A549 (cell line): ENCODE measurements at regions not wholly inside any gene's neighbourhood (a gene's known extent, or its start where the extent isn't known, plus 50 kb on each side); places are given as distances from the start of the nearest gene placed in this dataset.

ENCODE experiments used
- ATAC-seq, 2 experiments: fragments of 200-7000 bp in 1 of 2; fragments of >200 bp in 1 of 2; cut with Nextera tagmentation in 1 of 2; cut with Tn5 transposase in 1 of 2; 3 replicates each; pipeline versions ENCODE4 v1.8.0 to v1.9.1; 2018 to 2020; ENCODE audit warnings: mild to moderate bottlenecking in 1 of 2, moderate library complexity in 1 of 2
- CTCF ChIA-PET: fragments of 300-600 bp; sonication (Branson Sonifier 250); formaldehyde crosslinking; extraction: SDS; loops from one replicate; lab custom pipeline; 2021; ENCODE audit warnings: antibody characterized with exemption, inconsistent platforms; lab: Yijun Ruan, JAX
- POLR2A ChIA-PET: fragments of 350-600 bp; formaldehyde crosslinking; extraction: SDS; loops from one replicate; lab custom pipeline; 2021; ENCODE audit warnings: antibody characterized with exemption, inconsistent platforms; lab: Yijun Ruan, JAX
- DNase-seq, 2 experiments: peaks; one replicate each; pipeline versions ENCODE4 v3.0.0 to v3.0.0-alpha.2; 2011 to 2016; ENCODE audit warnings: low read depth in 1 of 2, low spot score in 1 of 2
- FAIRE-seq: peaks from 2 replicates; lab custom pipeline; 2011; peaks lifted over from hg19 to GRCh38; lab: Jason Lieb, UNC
- H3K27ac ChIP-seq, 2 experiments: fragments of >200 bp; sonication (Bioruptor Twin); formaldehyde crosslinking; 3 replicates each; pipeline ENCODE4 v1.5.1; 2016 to 2017
- H3K4me1 ChIP-seq: fragments of >200 bp; sonication (Bioruptor Twin); formaldehyde crosslinking; 3 replicates; pipeline ENCODE4 v1.6.1; 2016
- H3K4me2 ChIP-seq: fragments of >200 bp; sonication (Bioruptor Twin); formaldehyde crosslinking; 3 replicates; pipeline ENCODE4 v1.6.1; 2016
- H3K4me3 ChIP-seq: fragments of >200 bp; sonication (Bioruptor Twin); formaldehyde crosslinking; 3 replicates; pipeline ENCODE4 v1.5.1; 2016
- H3K9me3 ChIP-seq: fragments of >200 bp; sonication (Bioruptor Twin); formaldehyde crosslinking; 3 replicates; pipeline ENCODE4 v1.6.1; 2016
- ATOH8 ChIP-seq: fragments of 250-450 bp; sonication (Bioruptor Pico); IDR thresholded peaks from 2 replicates; pipeline ENCODE4 v1.5.0; 2020; ENCODE audit warnings: low read depth, mild to moderate bottlenecking, moderate library complexity
- BCL3 ChIP-seq: fragments of >200 bp; sonication (Bioruptor Twin); formaldehyde crosslinking; IDR thresholded peaks from 3 replicates; pipeline ENCODE4 v1.6.1; 2016
- BHLHE40 ChIP-seq: IDR thresholded peaks from 2 replicates; pipeline ENCODE4 v1.6.1; 2012; ENCODE audit warnings: low read depth, low read length, inconsistent platforms
- CBX2 ChIP-seq: fragments of 200-600 bp; sonication (generic); IDR thresholded peaks from 2 replicates; pipeline ENCODE4 v1.6.1; 2016; ENCODE audit warnings: low read depth, mild to moderate bottlenecking, borderline replicate concordance
- CHD2 ChIP-seq: fragments of 150-350 bp; IDR thresholded peaks from 2 replicates; pipeline ENCODE4 v1.6.1; 2014; ENCODE audit warnings: low read length; ENCODE audit not compliant: partially characterized antibody
- CHD4 ChIP-seq: fragments of 200-600 bp; sonication (generic); IDR thresholded peaks from 2 replicates; pipeline ENCODE4 v1.6.1; 2016; ENCODE audit warnings: antibody characterized with exemption, mild to moderate bottlenecking, borderline replicate concordance
- CTCF ChIP-seq: fragments of >200 bp; sonication (Bioruptor Twin); formaldehyde crosslinking; IDR thresholded peaks from 3 replicates; pipeline ENCODE4 v1.5.1; 2016
- E2F6 ChIP-seq: IDR thresholded peaks from 2 replicates; pipeline ENCODE4 v1.6.1; 2012; ENCODE audit warnings: low read depth, borderline replicate concordance
- EHF ChIP-seq: fragments of 250-450 bp; sonication (Bioruptor Pico); IDR thresholded peaks from 2 replicates; pipeline ENCODE4 v1.5.0; 2020; ENCODE audit warnings: mild to moderate bottlenecking
- ELK1 ChIP-seq: fragments of 150-350 bp; IDR thresholded peaks from 2 replicates; pipeline ENCODE4 v1.6.1; 2014; ENCODE audit warnings: low read depth, mild to moderate bottlenecking, low read length
- ESRRA ChIP-seq: fragments of 150-350 bp; IDR thresholded peaks from 2 replicates; pipeline ENCODE4 v1.6.1; 2014; ENCODE audit warnings: mild to moderate bottlenecking, low read length, borderline replicate concordance
- FOSB ChIP-seq: fragments of 250-450 bp; sonication (Bioruptor Pico); IDR thresholded peaks from 2 replicates; pipeline ENCODE4 v1.5.0; 2020; ENCODE audit warnings: mild to moderate bottlenecking, moderate library complexity
- FOSL2 ChIP-seq, 2 experiments: fragments of 450-650 bp in 1 of 2; fragments of >200 bp in 1 of 2; sonication (Bioruptor Twin) in 1 of 2; formaldehyde crosslinking; IDR thresholded peaks; 2 replicates each; pipeline versions ENCODE4 v1.5.0 to v1.6.1; 2016 to 2020; ENCODE audit warnings: mild to moderate bottlenecking in 1 of 2, moderate library complexity in 1 of 2
- HOXB13 ChIP-seq: fragments of 250-450 bp; sonication (Bioruptor Pico); IDR thresholded peaks from 2 replicates; pipeline ENCODE4 v1.5.0; 2020; ENCODE audit warnings: low read depth, mild to moderate bottlenecking, moderate library complexity
- JUNB ChIP-seq: fragments of >200 bp; sonication (Bioruptor Twin); formaldehyde crosslinking; IDR thresholded peaks from 2 replicates; pipeline ENCODE4 v1.6.1; 2016
- KDM5A ChIP-seq: fragments of 200-600 bp; sonication (generic); IDR thresholded peaks from 2 replicates; pipeline ENCODE4 v1.6.1; 2016; ENCODE audit warnings: antibody characterized with exemption, mild to moderate bottlenecking
- MAFK ChIP-seq: fragments of 450-650 bp; IDR thresholded peaks from 2 replicates; pipeline ENCODE4 v1.6.1; 2014; ENCODE audit not compliant: partially characterized antibody
- MAX ChIP-seq: IDR thresholded peaks from 2 replicates; pipeline ENCODE4 v1.6.1; 2012
- MYC ChIP-seq: IDR thresholded peaks from 2 replicates; pipeline ENCODE4 v1.6.1; 2012; ENCODE audit warnings: mild to moderate bottlenecking, inconsistent platforms, low read length, improper control_type of control experiment, borderline replicate concordance
- NFE2L2 ChIP-seq: fragments of 150-350 bp; conservative IDR thresholded peaks from 2 replicates; pipeline ENCODE4 v1.6.1; 2014; ENCODE audit warnings: low read length
- NR3C1 ChIP-seq: fragments of >200 bp; sonication (Bioruptor Twin); formaldehyde crosslinking; IDR thresholded peaks from 3 replicates; pipeline ENCODE4 v1.6.1; 2017
- POLR2A ChIP-seq: IDR thresholded peaks from 2 replicates; pipeline ENCODE4 v1.6.1; 2012; ENCODE audit warnings: mild to moderate bottlenecking, low read length
- RCOR1 ChIP-seq: fragments of 150-350 bp; IDR thresholded peaks from 2 replicates; pipeline ENCODE4 v1.6.1; 2014; ENCODE audit warnings: antibody characterized with exemption, low read length, low read depth
- RNF2 ChIP-seq: fragments of 200-600 bp; sonication (generic); IDR thresholded peaks from 2 replicates; pipeline ENCODE4 v1.6.1; 2016; ENCODE audit warnings: low read depth, mild to moderate bottlenecking, antibody characterized with exemption, moderate library complexity, borderline replicate concordance
- SMC3 ChIP-seq: fragments of >200 bp; sonication (Bioruptor Twin); formaldehyde crosslinking; IDR thresholded peaks from 3 replicates; pipeline ENCODE4 v1.6.1; 2018; ENCODE audit warnings: inconsistent platforms
- SREBF2 ChIP-seq: fragments of 450-650 bp; IDR thresholded peaks from 2 replicates; pipeline ENCODE4 v1.6.1; 2014; ENCODE audit warnings: mild to moderate bottlenecking, moderate library complexity
- ZNF302 ChIP-seq: fragments of 250-450 bp; sonication (Bioruptor Pico); IDR thresholded peaks from 2 replicates; pipeline ENCODE4 v1.9.0; 2021; ENCODE audit warnings: inconsistent platforms, mild to moderate bottlenecking, moderate library complexity
- ZSCAN20 ChIP-seq: fragments of 250-450 bp; sonication (Bioruptor Pico); IDR thresholded peaks from 2 replicates; pipeline ENCODE4 v1.8.0; 2022; ENCODE audit warnings: mild to moderate bottlenecking, moderate library complexity
- WGBS: methylation state at CpG from one replicate; pipeline ENCODE4 v1.1.6; 2017; ENCODE audit errors: missing lambda C conversion rate; 5-methylcytosine and 5-hydroxymethylcytosine counted together

- Histone ChIP-seq H3K4me2 (no peak overlapping the region), H3K27ac (no peak overlapping the region), H3K4me1 (no peaks in the 10 kb centered on the region), H3K9me3 (no peaks in the 10 kb centered on the region), H3K4me3 (no peak overlapping the region)
- no peak for TF ChIP-seq POLR2A
- TF ChIP-seq JUNB: no peak
- TF ChIP-seq NFE2L2: no peak
- TF ChIP-seq ELK1: no peak
- TF ChIP-seq SMC3: no peak
- no peak for TF ChIP-seq RCOR1
- no peak for TF ChIP-seq KDM5A
- TF ChIP-seq ZSCAN20 (CRISPR knock-in tag): no peak
- TF ChIP-seq ATOH8 (CRISPR knock-in tag): no peak
- no peak for TF ChIP-seq MAFK
- no peak for TF ChIP-seq FOSL2 (IDR thresholded peaks at IDR 0.05)
- TF ChIP-seq FOSL2 (CRISPR knock-in tag; IDR thresholded peaks at IDR 0.05): no peak
- no peak for TF ChIP-seq MAX
- no peak for TF ChIP-seq CHD2
- TF ChIP-seq MYC: no peak
- no peak for TF ChIP-seq RNF2
- no peak for TF ChIP-seq CTCF
- TF ChIP-seq NR3C1: no peak
- no peak for TF ChIP-seq HOXB13 (CRISPR knock-in tag)
- TF ChIP-seq ESRRA: no peak
- 87% methylated on average over 4 of the region's 4 CpGs for WGBS
- POLR2A ChIA-PET: no interaction called here
- CTCF ChIA-PET: no interaction called here
- FAIRE-seq (no peak), DNase-seq (no peak), ATAC-seq (no peak)
Measured at GRCh38 chr4:138344851-138345250, 102.7 kb upstream of the SLC7A11 start.

- Histone ChIP-seq H3K9me3 (no peaks in the 10 kb centered on the region), H3K4me3 (no peak overlapping the region), H3K4me1 (no peaks in the 10 kb centered on the region), H3K27ac (no peak overlapping the region), H3K4me2 (no peak overlapping the region)
- DNase-seq: no peak
- ChIA-PET CTCF (interaction anchor here (0.6 kb wide), 1 partner anchor 236 kb away, joined by 3 read pairs; no protein-coding TSS in a partner anchor), POLR2A (no interaction called here)
- ATAC-seq: no peak
- no peak for FAIRE-seq
- WGBS: 90% methylated on average over 1 of the region's 1 CpG
- no peak for TF ChIP-seq CHD4
- TF ChIP-seq EHF (CRISPR knock-in tag): no peak
- TF ChIP-seq FOSB (CRISPR knock-in tag): no peak
- TF ChIP-seq ESRRA: no peak
- TF ChIP-seq CHD2: no peak
- no peak for TF ChIP-seq E2F6
- no peak for TF ChIP-seq BHLHE40
- no peak for TF ChIP-seq CBX2
- TF ChIP-seq SREBF2: no peak
- no peak for TF ChIP-seq CTCF
- no peak for TF ChIP-seq BCL3
- no peak for TF ChIP-seq SMC3
- TF ChIP-seq KDM5A: no peak
- no peak for TF ChIP-seq MYC
- no peak for TF ChIP-seq ZNF302 (CRISPR knock-in tag)
Measured at GRCh38 chr4:138344054-138344453, 101.9 kb upstream of the SLC7A11 start.
